ENCODE measurements at regions not wholly inside any gene's neighbourhood (a gene's known extent, or its start where the extent isn't known, plus 50 kb on each side); places are given as distances from the start of the nearest gene placed in this dataset.

DNA sequence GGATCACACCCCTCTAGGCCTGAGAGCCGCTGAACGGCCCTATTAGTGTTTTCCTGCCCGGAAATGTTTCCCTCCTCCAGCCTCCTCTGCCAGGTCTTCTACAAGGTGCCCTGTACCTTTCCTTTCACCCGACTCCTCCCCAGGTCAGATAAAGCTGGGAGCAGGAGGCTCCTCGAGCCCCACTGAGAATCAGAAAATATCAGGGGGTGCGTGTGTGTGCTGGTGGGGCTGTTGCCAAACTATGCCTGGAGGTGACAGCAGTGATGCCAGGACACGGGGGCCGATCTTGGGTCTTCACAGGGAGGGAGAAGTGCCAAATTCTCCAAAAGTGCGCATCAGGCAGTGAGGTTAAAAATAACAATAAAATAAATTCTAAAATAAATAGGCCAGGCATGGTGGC is 222.8 kb upstream of the RREB1 start:
- ChIA-PET POLR2A (no interaction called here), CTCF (no interaction called here)
- TF ChIP-seq, protein P1, sequence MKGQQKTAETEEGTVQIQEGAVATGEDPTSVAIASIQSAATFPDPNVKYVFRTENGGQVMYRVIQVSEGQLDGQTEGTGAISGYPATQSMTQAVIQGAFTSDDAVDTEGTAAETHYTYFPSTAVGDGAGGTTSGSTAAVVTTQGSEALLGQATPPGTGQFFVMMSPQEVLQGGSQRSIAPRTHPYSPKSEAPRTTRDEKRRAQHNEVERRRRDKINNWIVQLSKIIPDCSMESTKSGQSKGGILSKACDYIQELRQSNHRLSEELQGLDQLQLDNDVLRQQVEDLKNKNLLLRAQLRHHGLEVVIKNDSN (IDR thresholded peaks at IDR 0.05; ENCODE audit: borderline replicate concordance, low read depth) = no peak
- TF ChIP-seq GATA2 (CRISPR knock-in tag; IDR thresholded peaks at IDR 0.05) (no peak), SMC3 (IDR thresholded peaks at IDR 0.05; ENCODE audit: low read depth, low read length) (no peak), RXRA (IDR thresholded peaks at IDR 0.05; ENCODE audit: borderline replicate concordance, low read depth) (no peak), EP300 (IDR thresholded peaks at IDR 0.05; ENCODE audit: borderline replicate concordance in 1 of 2, low read depth in 1 of 2, low read length in 1 of 2) (no peak), YY1 (IDR thresholded peaks at IDR 0.05; ENCODE audit: low read depth) (no peak), MEF2A (IDR thresholded peaks at IDR 0.05; ENCODE audit: borderline replicate concordance, low read depth) (no peak), RFX5 (IDR thresholded peaks at IDR 0.05; ENCODE audit: low read length) (no peak), TEAD4 (IDR thresholded peaks at IDR 0.05; ENCODE audit: borderline replicate concordance, insufficient read depth) (no peak), RCOR1 (IDR thresholded peaks at IDR 0.05; ENCODE audit: low read length) (no peak), MXI1 (IDR thresholded peaks at IDR 0.05; ENCODE audit: low read depth, low read length) (no peak), NRF1 (IDR thresholded peaks at IDR 0.05; ENCODE audit: low read depth, low read length) (no peak)
- TF ChIP-seq, protein P2, sequence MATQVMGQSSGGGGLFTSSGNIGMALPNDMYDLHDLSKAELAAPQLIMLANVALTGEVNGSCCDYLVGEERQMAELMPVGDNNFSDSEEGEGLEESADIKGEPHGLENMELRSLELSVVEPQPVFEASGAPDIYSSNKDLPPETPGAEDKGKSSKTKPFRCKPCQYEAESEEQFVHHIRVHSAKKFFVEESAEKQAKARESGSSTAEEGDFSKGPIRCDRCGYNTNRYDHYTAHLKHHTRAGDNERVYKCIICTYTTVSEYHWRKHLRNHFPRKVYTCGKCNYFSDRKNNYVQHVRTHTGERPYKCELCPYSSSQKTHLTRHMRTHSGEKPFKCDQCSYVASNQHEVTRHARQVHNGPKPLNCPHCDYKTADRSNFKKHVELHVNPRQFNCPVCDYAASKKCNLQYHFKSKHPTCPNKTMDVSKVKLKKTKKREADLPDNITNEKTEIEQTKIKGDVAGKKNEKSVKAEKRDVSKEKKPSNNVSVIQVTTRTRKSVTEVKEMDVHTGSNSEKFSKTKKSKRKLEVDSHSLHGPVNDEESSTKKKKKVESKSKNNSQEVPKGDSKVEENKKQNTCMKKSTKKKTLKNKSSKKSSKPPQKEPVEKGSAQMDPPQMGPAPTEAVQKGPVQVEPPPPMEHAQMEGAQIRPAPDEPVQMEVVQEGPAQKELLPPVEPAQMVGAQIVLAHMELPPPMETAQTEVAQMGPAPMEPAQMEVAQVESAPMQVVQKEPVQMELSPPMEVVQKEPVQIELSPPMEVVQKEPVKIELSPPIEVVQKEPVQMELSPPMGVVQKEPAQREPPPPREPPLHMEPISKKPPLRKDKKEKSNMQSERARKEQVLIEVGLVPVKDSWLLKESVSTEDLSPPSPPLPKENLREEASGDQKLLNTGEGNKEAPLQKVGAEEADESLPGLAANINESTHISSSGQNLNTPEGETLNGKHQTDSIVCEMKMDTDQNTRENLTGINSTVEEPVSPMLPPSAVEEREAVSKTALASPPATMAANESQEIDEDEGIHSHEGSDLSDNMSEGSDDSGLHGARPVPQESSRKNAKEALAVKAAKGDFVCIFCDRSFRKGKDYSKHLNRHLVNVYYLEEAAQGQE (IDR thresholded peaks at IDR 0.05; ENCODE audit: low read depth, low read length) = no peak
- TF ChIP-seq, protein P3, sequence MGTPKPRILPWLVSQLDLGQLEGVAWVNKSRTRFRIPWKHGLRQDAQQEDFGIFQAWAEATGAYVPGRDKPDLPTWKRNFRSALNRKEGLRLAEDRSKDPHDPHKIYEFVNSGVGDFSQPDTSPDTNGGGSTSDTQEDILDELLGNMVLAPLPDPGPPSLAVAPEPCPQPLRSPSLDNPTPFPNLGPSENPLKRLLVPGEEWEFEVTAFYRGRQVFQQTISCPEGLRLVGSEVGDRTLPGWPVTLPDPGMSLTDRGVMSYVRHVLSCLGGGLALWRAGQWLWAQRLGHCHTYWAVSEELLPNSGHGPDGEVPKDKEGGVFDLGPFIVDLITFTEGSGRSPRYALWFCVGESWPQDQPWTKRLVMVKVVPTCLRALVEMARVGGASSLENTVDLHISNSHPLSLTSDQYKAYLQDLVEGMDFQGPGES (IDR thresholded peaks at IDR 0.05; ENCODE audit: low read depth, low read length) = no peak
- TF ChIP-seq, protein P4, sequence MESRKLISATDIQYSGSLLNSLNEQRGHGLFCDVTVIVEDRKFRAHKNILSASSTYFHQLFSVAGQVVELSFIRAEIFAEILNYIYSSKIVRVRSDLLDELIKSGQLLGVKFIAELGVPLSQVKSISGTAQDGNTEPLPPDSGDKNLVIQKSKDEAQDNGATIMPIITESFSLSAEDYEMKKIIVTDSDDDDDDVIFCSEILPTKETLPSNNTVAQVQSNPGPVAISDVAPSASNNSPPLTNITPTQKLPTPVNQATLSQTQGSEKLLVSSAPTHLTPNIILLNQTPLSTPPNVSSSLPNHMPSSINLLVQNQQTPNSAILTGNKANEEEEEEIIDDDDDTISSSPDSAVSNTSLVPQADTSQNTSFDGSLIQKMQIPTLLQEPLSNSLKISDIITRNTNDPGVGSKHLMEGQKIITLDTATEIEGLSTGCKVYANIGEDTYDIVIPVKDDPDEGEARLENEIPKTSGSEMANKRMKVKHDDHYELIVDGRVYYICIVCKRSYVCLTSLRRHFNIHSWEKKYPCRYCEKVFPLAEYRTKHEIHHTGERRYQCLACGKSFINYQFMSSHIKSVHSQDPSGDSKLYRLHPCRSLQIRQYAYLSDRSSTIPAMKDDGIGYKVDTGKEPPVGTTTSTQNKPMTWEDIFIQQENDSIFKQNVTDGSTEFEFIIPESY (IDR thresholded peaks at IDR 0.05; ENCODE audit: borderline replicate concordance, low read depth) = no peak
- 46% methylated on average over 9 of the region's 9 CpGs for WGBS (ENCODE audit: low lambda C conversion rate)
- Histone ChIP-seq H3K36me3 (replicated peaks in 1 of 2; ENCODE audit: control insufficient read depth in 1 of 2, insufficient read depth in 2 of 2, low read length in 1 of 2) (no peaks in the 10 kb centered on the region), H2AFZ (ENCODE audit: low read depth) (no peak overlapping the region), H3K27me3 (ENCODE audit: insufficient read depth) (no peaks in the 10 kb centered on the region), H3K9me3 (no peaks in the 10 kb centered on the region), H3K27ac (ENCODE audit: low read depth in 2 of 2, low read length in 1 of 2) (no peak overlapping the region), H3K79me2 (ENCODE audit: insufficient read depth) (no peaks in the 10 kb centered on the region), H3K4me1 (ENCODE audit: control insufficient read depth in 1 of 2, insufficient read depth in 2 of 2, low read depth in 1 of 2, low read length in 1 of 2) (no peaks in the 10 kb centered on the region), H3F3A (replicated peaks; ENCODE audit: insufficient read depth) (no peaks in the 10 kb centered on the region), H3K9me2 (no peaks in the 10 kb centered on the region), H3K4me3 (ENCODE audit: low read depth in 2 of 2, low read length in 1 of 2) (no peak overlapping the region), H4K20me1 (ENCODE audit: insufficient read depth) (no peaks in the 10 kb centered on the region), H3K9ac (no peak overlapping the region), H3K4me2 (no peak overlapping the region)
- no peak for DNase-seq

Data from SK-N-SH (cell line).